B cell (primary cell): ENCODE measurements at regions not wholly inside any gene's neighbourhood (a gene's known extent, or its start where the extent isn't known, plus 50 kb on each side); places are given as distances from the start of the nearest gene placed in this dataset.

Experiments used
- ATAC-seq: fragments of 200-7000 bp; cut with Tn5 transposase; one replicate; pipeline ENCODE4 v1.10.0; 2021; ENCODE audit warnings: low read depth, mild to moderate bottlenecking, moderate number of reproducible peaks, moderate library complexity
- CTCF ChIA-PET: fragments of 350-600 bp; sonication (Branson Sonifier 250); formaldehyde crosslinking; loops from one replicate; lab custom pipeline; 2021; ENCODE audit warnings: antibody characterized with exemption, inconsistent platforms; lab: Charles Lee
- POLR2A ChIA-PET: fragments of 350-600 bp; sonication (Branson Sonifier 250); formaldehyde crosslinking; loops from one replicate; lab custom pipeline; 2021; ENCODE audit warnings: antibody characterized with exemption; lab: Charles Lee
- DNase-seq: peaks from one replicate; pipeline ENCODE4 v3.0.0; 2013
- H2AFZ ChIP-seq: 2 replicates; pipeline ENCODE4 v1.6.1; 2012; ENCODE audit warnings: mild to moderate bottlenecking, low read depth, low read length; ENCODE audit not compliant: insufficient read depth, poor library complexity, severe bottlenecking
- H3K27ac ChIP-seq, 2 donors: 1 replicate in 1 of 2; 2 replicates in 1 of 2; pipeline ENCODE4 v1.5.1; 2012 to 2013; ENCODE audit warnings: low read length in 2 of 2, mild to moderate bottlenecking in 2 of 2, moderate library complexity in 1 of 2
- H3K27me3 ChIP-seq, 4 experiments: fragments of 200-600 bp in 1 of 4; sonication (generic) in 1 of 4; replicated peaks in 1 of 4; 1 replicate in 2 of 4; 2 replicates in 2 of 4; pipeline versions ENCODE4 v1.6.1 to v1.7.0; 2013 to 2016; ENCODE audit warnings: low read length in 3 of 4, mild to moderate bottlenecking in 2 of 4, mixed read lengths in 1 of 4, moderate library complexity in 1 of 4; ENCODE audit not compliant: insufficient read depth in 4 of 4, control insufficient read depth in 3 of 4; ENCODE audit errors: control extremely low read depth in 1 of 4
- H3K36me3 ChIP-seq, 2 experiments: replicated peaks in 1 of 2; 1 replicate in 1 of 2; 2 replicates in 1 of 2; pipeline versions ENCODE4 v1.6.1 to v1.7.1; 2013; ENCODE audit warnings: low read length in 1 of 2; ENCODE audit not compliant: insufficient read depth in 2 of 2, control insufficient read depth in 1 of 2; ENCODE audit errors: control extremely low read depth in 1 of 2, extremely low read depth in 1 of 2
- H3K4me1 ChIP-seq, 2 donors: fragments of 200-600 bp in 1 of 2; sonication (generic) in 1 of 2; 1 replicate in 1 of 2; 2 replicates in 1 of 2; pipeline versions ENCODE4 v1.5.1 to v1.6.1; 2013 to 2017; ENCODE audit warnings: low read length in 2 of 2; ENCODE audit not compliant: control insufficient read depth in 2 of 2, insufficient read depth in 2 of 2
- H3K4me2 ChIP-seq: replicated peaks from 2 replicates; pipeline ENCODE3; 2012; ENCODE audit warnings: mild to moderate bottlenecking, low read depth, low read length; ENCODE audit not compliant: poor library complexity, severe bottlenecking
- H3K4me3 ChIP-seq, 5 experiments: fragments of 200-600 bp in 1 of 5; sonication (generic) in 1 of 5; 1 replicate in 3 of 5; 2 replicates in 2 of 5; pipeline versions ENCODE4 v1.5.1 to v1.7.0; 2011 to 2016; ENCODE audit warnings: low read length in 4 of 5, mild to moderate bottlenecking in 4 of 5, low read depth in 2 of 5, control low read depth in 1 of 5, moderate library complexity in 1 of 5; ENCODE audit not compliant: insufficient read depth in 1 of 5; ENCODE audit errors: control extremely low read depth in 1 of 5, extremely low read depth in 1 of 5
- H3K79me2 ChIP-seq: fragments of 200-600 bp; sonication (generic); one replicate; pipeline ENCODE4 v1.6.0; 2016; ENCODE audit warnings: low read length; ENCODE audit not compliant: control insufficient read depth, insufficient read depth
- H3K9ac ChIP-seq: fragments of 200-600 bp; sonication (generic); 2 replicates; pipeline ENCODE4 v1.6.1; 2017; ENCODE audit warnings: mild to moderate bottlenecking, low read length, moderate library complexity
- H3K9me3 ChIP-seq, 3 donors: one replicate each; pipeline versions ENCODE4 v1.6.1 to v1.7.1; 2013; ENCODE audit warnings: low read length in 2 of 3; ENCODE audit not compliant: control insufficient read depth in 2 of 3, insufficient read depth in 1 of 3; ENCODE audit errors: control extremely low read depth in 1 of 3
- H4K20me1 ChIP-seq: 2 replicates; pipeline ENCODE4 v1.6.0; 2012; ENCODE audit warnings: mild to moderate bottlenecking, low read length; ENCODE audit not compliant: insufficient read depth, control insufficient read depth, poor library complexity, severe bottlenecking
- H3K27ac Mint-ChIP-seq: one replicate; pipeline ENCODE4 v1.8.0; 2021; ENCODE audit warnings: mixed read lengths
- H3K27me3 Mint-ChIP-seq: one replicate; pipeline ENCODE4 v1.8.0; 2021; ENCODE audit warnings: mixed read lengths
- H3K4me1 Mint-ChIP-seq: one replicate; pipeline ENCODE4 v1.8.0; 2021; ENCODE audit warnings: mixed read lengths
- H3K4me3 Mint-ChIP-seq: one replicate; pipeline ENCODE4 v1.8.0; 2021; ENCODE audit warnings: mixed read lengths
- H3K9me3 Mint-ChIP-seq: one replicate; pipeline ENCODE4 v1.8.0; 2022; ENCODE audit warnings: mixed read lengths; ENCODE audit not compliant: insufficient read depth
- CTCF ChIP-seq: fragments of 200-600 bp; IDR thresholded peaks from one replicate; pipeline ENCODE4 v1.8.0; 2022; ENCODE audit warnings: antibody characterized with exemption, mild to moderate bottlenecking
- EZH2 ChIP-seq: IDR thresholded peaks from 2 replicates; pipeline ENCODE4 v1.6.1; 2012; ENCODE audit warnings: borderline replicate concordance, low read depth, mild to moderate bottlenecking, moderate library complexity, low read length; ENCODE audit not compliant: insufficient read depth, poor library complexity, severe bottlenecking
- WGBS: methylation state at CpG from one replicate; pipeline ENCODE4 v1.1.5; 2013; ENCODE audit warnings: missing lambda C conversion rate; ENCODE audit not compliant: insufficient coverage; 5-methylcytosine and 5-hydroxymethylcytosine counted together
- intact Hi-C: fragments of 100-400 bp; cut with micrococcal nuclease; formaldehyde crosslinking; loops from one replicate; pipeline ENCODE4 v1.10.0; 2022

DNA sequence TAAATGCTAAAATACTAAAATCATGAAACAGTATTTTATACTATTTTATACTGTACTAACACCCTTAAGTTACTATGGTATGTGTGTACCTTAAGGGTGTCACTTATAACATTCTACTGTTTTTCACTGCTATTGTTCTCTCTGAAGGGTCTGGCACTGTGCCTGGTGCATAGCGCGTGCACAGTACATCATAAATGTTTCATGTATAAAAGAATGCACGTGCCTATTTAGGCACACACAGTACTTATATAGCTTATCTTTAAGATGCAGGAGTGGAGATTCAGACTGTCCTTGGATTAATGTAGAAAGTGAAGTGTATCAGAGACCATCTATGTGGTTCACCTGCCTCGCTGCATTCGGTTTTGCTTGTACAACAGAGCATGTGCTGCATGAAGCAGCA lies 64.0 kb upstream of the SGK1 start:
- Histone ChIP-seq H2AFZ (no peak overlapping the region), H3K4me2 (no peak overlapping the region), H3K9ac (no peak overlapping the region), H3K4me1 (no peaks in the 10 kb centered on the region), H3K79me2 (no peaks in the 10 kb centered on the region), H3K27ac (no peak overlapping the region), H3K9me3 (peaks cover 0 to 7% (median 0%) of the 10 kb centered on the region in 3 donors), H3K4me3 (no peak overlapping the region), H4K20me1 (no peaks in the 10 kb centered on the region), H3K36me3 (no peaks in the 10 kb centered on the region), H3K27me3 (no peaks in the 10 kb centered on the region)
- Mint-ChIP-seq H3K9me3 (no peaks in the 10 kb centered on the region), H3K4me1 (peaks cover 13% of the 10 kb centered on the region), H3K4me3 (no peak overlapping the region), H3K27ac (no peak overlapping the region), H3K27me3 (no peaks in the 10 kb centered on the region)
- no peak for DNase-seq
- TF ChIP-seq EZH2 = no peak
- TF ChIP-seq CTCF = no peak
- ATAC-seq = no peak
- POLR2A ChIA-PET = no interaction called here
- 100% methylated on average over 4 of the region's 5 CpGs for WGBS
- CTCF ChIA-PET = no interaction called here
- intact Hi-C loops = no loop called here

GRCh38 chr6:134379599-134379998 lies 61.7 kb upstream of the SGK1 start:
- Mint-ChIP-seq H3K4me3 (no peak overlapping the region), H3K9me3 (no peaks in the 10 kb centered on the region), H3K4me1 (peaks cover 16% of the 10 kb centered on the region), H3K27ac (no peak overlapping the region), H3K27me3 (no peaks in the 10 kb centered on the region)
- Histone ChIP-seq H3K4me2 (no peak overlapping the region), H4K20me1 (no peaks in the 10 kb centered on the region), H2AFZ (no peak overlapping the region), H3K9me3 (no peaks in the 10 kb centered on the region), H3K79me2 (no peaks in the 10 kb centered on the region), H3K9ac (no peak overlapping the region), H3K4me3 (no peak overlapping the region), H3K4me1 (no peaks in the 10 kb centered on the region), H3K27ac (peak overlapping the region in 1 of 2 donors; percentile 61), H3K27me3 (no peaks in the 10 kb centered on the region), H3K36me3 (no peaks in the 10 kb centered on the region)
- intact Hi-C loops = loop anchor here (5.0 kb wide), 1 partner anchor 263 kb away; no protein-coding TSS in a partner anchor
- TF ChIP-seq EZH2 (no peak), CTCF (no peak)
- ChIA-PET CTCF (no interaction called here), POLR2A (no interaction called here)
- DNase-seq (no peak), ATAC-seq (no peak)
- WGBS = no CpG with 5 or more reads among the region's 1 CpG
